A673 (cell line): ENCODE measurements at regions not wholly inside any gene's neighbourhood (a gene's known extent, or its start where the extent isn't known, plus 50 kb on each side); places are given as distances from the start of the nearest gene placed in this dataset.

Experiments
- BruUV-seq: library from RNA; stranded (reverse); fragments of 400-500 nt; replicated peaks from 2 replicates; lab custom pipeline; 2021; lab: Mats Ljungman, UMichigan
- CTCF ChIA-PET: fragments of 300-600 bp; sonication (Branson Sonifier 250); formaldehyde crosslinking; loops from one replicate; lab custom pipeline; 2022; ENCODE audit warnings: antibody characterized with exemption; lab: Charles Lee
- POLR2A ChIA-PET: fragments of 300-600 bp; sonication (Branson Sonifier 250); formaldehyde crosslinking; loops from one replicate; lab custom pipeline; 2022; ENCODE audit warnings: antibody characterized with exemption; ENCODE audit not compliant: low non-redundant PET; lab: Charles Lee
- DNase-seq: peaks from one replicate; pipeline ENCODE4 v3.0.0-alpha.2; 2015; ENCODE audit warnings: low spot score
- H3K27ac ChIP-seq: fragments of 200-600 bp; sonication (generic); 2 replicates; pipeline ENCODE4 v1.5.1; 2016; ENCODE audit warnings: mixed run types, low read depth, mild to moderate bottlenecking, mixed read lengths, antibody characterized with exemption, low read length; ENCODE audit not compliant: poor library complexity, severe bottlenecking
- H3K27me3 ChIP-seq: fragments of 200-600 bp; sonication (generic); replicated peaks from 2 replicates; pipeline ENCODE4 v1.6.1; 2017; ENCODE audit warnings: mixed run types, low read depth, mild to moderate bottlenecking, mixed read lengths, antibody characterized with exemption, low read length; ENCODE audit not compliant: insufficient read depth, poor library complexity
- H3K36me3 ChIP-seq: fragments of 200-600 bp; sonication (generic); 2 replicates; pipeline ENCODE4 v1.6.1; 2016; ENCODE audit warnings: mixed run types, mild to moderate bottlenecking, mixed read lengths, antibody characterized with exemption, low read length; ENCODE audit not compliant: insufficient read depth, poor library complexity, severe bottlenecking
- H3K4me1 ChIP-seq: fragments of 200-600 bp; sonication (generic); 2 replicates; pipeline ENCODE4 v1.6.1; 2017; ENCODE audit warnings: mixed run types, mild to moderate bottlenecking, mixed read lengths, antibody characterized with exemption, low read length; ENCODE audit not compliant: insufficient read depth, poor library complexity, severe bottlenecking
- H3K4me3 ChIP-seq: fragments of 200-600 bp; sonication (generic); 2 replicates; pipeline ENCODE4 v1.5.1; 2016; ENCODE audit warnings: low read depth, mixed run types, mild to moderate bottlenecking, mixed read lengths, low read length; ENCODE audit not compliant: poor library complexity, severe bottlenecking
- H3K9me3 ChIP-seq: fragments of 200-600 bp; sonication (generic); 2 replicates; pipeline ENCODE4 v1.6.1; 2016; ENCODE audit warnings: mixed run types, low read depth, mild to moderate bottlenecking, mixed read lengths, antibody characterized with exemption, low read length; ENCODE audit not compliant: poor library complexity, severe bottlenecking
- EZH2 ChIP-seq: fragments of 200-600 bp; sonication (generic); IDR thresholded peaks from 2 replicates; pipeline ENCODE4 v1.6.1; 2017; ENCODE audit warnings: borderline replicate concordance, low read depth, mild to moderate bottlenecking, mixed read lengths, antibody characterized with exemption, low read length; ENCODE audit not compliant: poor library complexity, severe bottlenecking
- intact Hi-C: fragments of 100-400 bp; cut with micrococcal nuclease; formaldehyde crosslinking; loops from one replicate; pipeline ENCODE4 v1.10.0; 2022; ENCODE audit not compliant: unreplicated experiment
- TF ChIP-seq, protein P1 (sequence below): fragments of 300-800, 200-600 bp; sonication (generic); conservative IDR thresholded peaks from 2 replicates; pipeline ENCODE4 v1.5.1; 2017; ENCODE audit warnings: low read depth, mild to moderate bottlenecking, antibody characterized with exemption, low read length, moderate library complexity, mixed read lengths

DNA sequence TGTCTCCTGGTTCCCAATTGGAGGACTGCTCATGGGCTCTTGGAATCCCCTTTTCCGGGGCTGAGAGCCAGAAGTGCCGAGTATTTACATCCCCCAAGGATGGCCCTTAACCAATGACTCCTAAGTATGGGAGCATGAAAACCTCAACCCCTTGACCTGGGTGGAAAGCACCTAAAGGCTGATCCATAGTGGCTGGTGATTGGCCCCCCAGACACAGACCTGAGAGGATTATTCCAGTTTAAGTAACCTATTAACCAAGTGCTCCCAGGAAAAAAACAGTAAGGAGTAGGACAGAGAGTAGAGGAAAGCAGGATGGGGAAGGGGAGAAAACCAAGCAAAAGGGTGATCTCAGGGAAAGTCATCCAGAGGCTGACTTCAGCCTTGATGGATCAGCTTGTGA, 206.1 kb upstream of the RND3 start:
- H3K27me3 ChIP-seq, result no peaks in the 10 kb centered on the region
- POLR2A ChIA-PET, result no interaction called here
- H3K4me3 ChIP-seq, result no peak overlapping the region

DNA sequence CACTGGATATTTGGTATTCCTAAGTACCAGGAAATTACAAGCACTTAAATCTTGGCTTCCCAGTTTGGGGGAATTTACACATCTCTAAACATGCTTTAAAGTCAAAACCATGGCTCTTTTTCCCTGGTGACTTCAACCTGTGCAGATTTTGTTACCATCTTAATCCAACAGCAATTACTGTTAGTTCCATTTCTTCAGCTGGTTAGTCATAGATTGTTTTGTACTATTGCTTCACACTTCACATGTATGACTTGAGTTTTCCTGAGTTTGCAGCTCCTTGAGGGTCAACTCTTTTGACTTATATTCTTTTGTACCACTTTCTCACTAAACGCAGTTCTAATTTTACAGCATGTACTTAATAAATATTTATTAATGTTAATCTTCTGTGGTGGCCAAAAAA, 203.4 kb upstream of the RND3 start:
- H3K9me3 ChIP-seq, result no peaks in the 10 kb centered on the region
- H3K4me3 ChIP-seq, result no peak overlapping the region
- H3K4me1 ChIP-seq, result no peaks in the 10 kb centered on the region
- intact Hi-C loops, result no loop called here
- ChIA-PET CTCF (no interaction called here), POLR2A (no interaction called here)
- no peaks in the 10 kb centered on the region for H3K27me3 ChIP-seq
- BruUV-seq, result no TSS peak
- H3K36me3 ChIP-seq, result no peaks in the 10 kb centered on the region
- no peak overlapping the region for H3K27ac ChIP-seq
- no peak for DNase-seq
- TF ChIP-seq EZH2, result no peak
- TF ChIP-seq, protein P1, sequence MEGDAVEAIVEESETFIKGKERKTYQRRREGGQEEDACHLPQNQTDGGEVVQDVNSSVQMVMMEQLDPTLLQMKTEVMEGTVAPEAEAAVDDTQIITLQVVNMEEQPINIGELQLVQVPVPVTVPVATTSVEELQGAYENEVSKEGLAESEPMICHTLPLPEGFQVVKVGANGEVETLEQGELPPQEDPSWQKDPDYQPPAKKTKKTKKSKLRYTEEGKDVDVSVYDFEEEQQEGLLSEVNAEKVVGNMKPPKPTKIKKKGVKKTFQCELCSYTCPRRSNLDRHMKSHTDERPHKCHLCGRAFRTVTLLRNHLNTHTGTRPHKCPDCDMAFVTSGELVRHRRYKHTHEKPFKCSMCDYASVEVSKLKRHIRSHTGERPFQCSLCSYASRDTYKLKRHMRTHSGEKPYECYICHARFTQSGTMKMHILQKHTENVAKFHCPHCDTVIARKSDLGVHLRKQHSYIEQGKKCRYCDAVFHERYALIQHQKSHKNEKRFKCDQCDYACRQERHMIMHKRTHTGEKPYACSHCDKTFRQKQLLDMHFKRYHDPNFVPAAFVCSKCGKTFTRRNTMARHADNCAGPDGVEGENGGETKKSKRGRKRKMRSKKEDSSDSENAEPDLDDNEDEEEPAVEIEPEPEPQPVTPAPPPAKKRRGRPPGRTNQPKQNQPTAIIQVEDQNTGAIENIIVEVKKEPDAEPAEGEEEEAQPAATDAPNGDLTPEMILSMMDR, result no peak

More for the DNA sequence above, 206.1 kb upstream of the RND3 start:
- H3K27ac ChIP-seq, result no peak overlapping the region
- H3K36me3 ChIP-seq, result no peaks in the 10 kb centered on the region
- H3K9me3 ChIP-seq, result no peaks in the 10 kb centered on the region
- TF ChIP-seq, protein P1, result no peak
- no peak for TF ChIP-seq EZH2
- no peaks in the 10 kb centered on the region for H3K4me1 ChIP-seq
- intact Hi-C loops, result no loop called here
- CTCF ChIA-PET, result no interaction called here
- BruUV-seq, result no TSS peak
- DNase-seq, result no peak

DNA sequence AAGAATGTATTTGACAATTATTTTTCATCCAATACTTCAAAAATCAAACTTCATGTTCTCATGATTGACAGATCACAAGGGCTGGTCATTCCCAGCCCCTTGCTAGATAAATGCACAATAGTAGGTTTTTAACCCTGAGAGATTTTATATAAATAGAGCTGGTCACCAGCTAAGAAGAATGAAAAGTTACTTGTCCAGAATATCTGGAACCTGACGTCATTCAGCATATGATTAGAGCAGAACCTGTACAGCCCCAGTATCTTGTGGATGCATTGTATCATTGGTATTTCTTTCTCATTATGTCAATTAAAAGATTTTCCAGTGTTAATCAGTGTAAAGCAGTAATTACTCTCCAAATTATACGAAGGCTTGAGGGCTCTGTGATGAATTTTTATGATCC, 202.8 kb upstream of the RND3 start:
- H3K36me3 ChIP-seq, result no peaks in the 10 kb centered on the region
- intact Hi-C loops, result no loop called here
- ChIA-PET CTCF (no interaction called here), POLR2A (no interaction called here)
- no TSS peak for BruUV-seq
- TF ChIP-seq, protein P1, result no peak
- no peak for TF ChIP-seq EZH2
- no peak for DNase-seq
- no peaks in the 10 kb centered on the region for H3K27me3 ChIP-seq
- H3K27ac ChIP-seq, result no peak overlapping the region
- no peaks in the 10 kb centered on the region for H3K9me3 ChIP-seq
- no peak overlapping the region for H3K4me3 ChIP-seq
- H3K4me1 ChIP-seq, result no peaks in the 10 kb centered on the region
